ENCODE measurements at regions not wholly inside any gene's neighbourhood (a gene's known extent, or its start where the extent isn't known, plus 50 kb on each side); places are given as distances from the start of the nearest gene placed in this dataset.

GRCh38 chr1:232278925-232279324 is 351.0 kb downstream of the SIPA1L2 start:
- TF ChIP-seq CTCF (IDR thresholded peaks at IDR 0.05; ENCODE audit: low read depth, low read length, missing control alignments) = no peak
- H3K4me3 ChIP-seq (ENCODE audit: low read depth, low read length) = no peak overlapping the region
- in situ Hi-C loops (cut with HindIII; ENCODE audit: low sequenced_read_pairs) = no loop called here
- DNase-seq (ENCODE audit: low read depth) = no peak

- in situ Hi-C loops (cut with HindIII; ENCODE audit: low sequenced_read_pairs) = no loop called here
- no peak overlapping the region for H3K4me3 ChIP-seq (ENCODE audit: low read depth, low read length)
- no peak for TF ChIP-seq CTCF (IDR thresholded peaks at IDR 0.05; ENCODE audit: low read depth, low read length, missing control alignments)
- no peak for DNase-seq (ENCODE audit: low read depth)
These were observed 353.3 kb downstream of the SIPA1L2 start for GRCh38 chr1:232276651-232277050.

- in situ Hi-C loops (cut with HindIII; ENCODE audit: low sequenced_read_pairs) = no loop called here
- H3K4me3 ChIP-seq (ENCODE audit: low read depth, low read length) = no peak overlapping the region
- no peak for TF ChIP-seq CTCF (IDR thresholded peaks at IDR 0.05; ENCODE audit: low read depth, low read length, missing control alignments)
- DNase-seq (ENCODE audit: low read depth) = no peak
These were observed 354.8 kb downstream of the SIPA1L2 start for GRCh38 chr1:232274999-232275710.

GRCh38 chr1:232274236-232274855 is 355.6 kb downstream of the SIPA1L2 start:
- no peak for DNase-seq (ENCODE audit: low read depth)

GRCh38 chr1:232273011-232273410 is 356.9 kb downstream of the SIPA1L2 start:
- no peak for DNase-seq (ENCODE audit: low read depth)
- in situ Hi-C loops (cut with HindIII; ENCODE audit: low sequenced_read_pairs) = no loop called here
- H3K4me3 ChIP-seq (ENCODE audit: low read depth, low read length) = no peak overlapping the region
- no peak for TF ChIP-seq CTCF (IDR thresholded peaks at IDR 0.05; ENCODE audit: low read depth, low read length, missing control alignments)

More at GRCh38 chr1:232274236-232274855, 355.6 kb downstream of the SIPA1L2 start:
- no peak overlapping the region for H3K4me3 ChIP-seq (ENCODE audit: low read depth, low read length)
- no peak for TF ChIP-seq CTCF (IDR thresholded peaks at IDR 0.05; ENCODE audit: low read depth, low read length, missing control alignments)
- in situ Hi-C loops (cut with HindIII; ENCODE audit: low sequenced_read_pairs) = no loop called here

GRCh38 chr1:232271991-232272589 is 357.8 kb downstream of the SIPA1L2 start:
- no peak for DNase-seq (ENCODE audit: low read depth)
- TF ChIP-seq CTCF (IDR thresholded peaks at IDR 0.05; ENCODE audit: low read depth, low read length, missing control alignments) = no peak
- no peak overlapping the region for H3K4me3 ChIP-seq (ENCODE audit: low read depth, low read length)
- in situ Hi-C loops (cut with HindIII; ENCODE audit: low sequenced_read_pairs) = no loop called here
